Tibial nerve (tissue), 4 donors: ENCODE measurements at regions not wholly inside any gene's neighbourhood (a gene's known extent, or its start where the extent isn't known, plus 50 kb on each side); places are given as distances from the start of the nearest gene placed in this dataset.
"Not testable (repeated sequence)": the region's sequence is repeated elsewhere in the genome, so short reads cannot be mapped to it uniquely, and the experiment has no call there.

Experiments used
- DNase-seq, 2 donors: peaks; one replicate each; pipeline ENCODE4 v3.0.0-alpha.2; 2019; ENCODE audit warnings: low spot score in 2 of 2
- H3K27ac ChIP-seq, 4 donors: fragments of 200-600 bp; sonication (generic) in 3 of 4; one replicate each; pipeline ENCODE4 v1.5.1; 2017 to 2019; ENCODE audit warnings: mild to moderate bottlenecking in 1 of 4
- H3K27me3 ChIP-seq, 2 donors: fragments of 200-600 bp; sonication (generic) in 1 of 2; one replicate each; pipeline versions ENCODE4 v1.5.1 to v1.6.0; 2017 to 2019
- H3K36me3 ChIP-seq, 3 donors: fragments of 200-600 bp; sonication (generic); one replicate each; pipeline ENCODE4 v1.5.1; 2018 to 2019
- H3K4me1 ChIP-seq, 4 donors: fragments of 200-600 bp; sonication (generic) in 3 of 4; one replicate each; pipeline ENCODE4 v1.5.1; 2017 to 2019
- H3K4me3 ChIP-seq, 4 donors: fragments of 200-600 bp; sonication (generic) in 3 of 4; one replicate each; pipeline ENCODE4 v1.5.1; 2017 to 2019; ENCODE audit warnings: mild to moderate bottlenecking in 1 of 4, moderate library complexity in 1 of 4
- H3K9me3 ChIP-seq, 4 donors: fragments of 200-600 bp; sonication (generic) in 3 of 4; one replicate each; pipeline ENCODE4 v1.5.1; 2017 to 2019
- CTCF ChIP-seq, 5 experiments: fragments of 200-600 bp in 3 of 5; fragments of 450-650 bp in 2 of 5; sonication (generic) in 3 of 5; IDR thresholded peaks; one replicate each; pipeline ENCODE4 v1.5.1; 2016 to 2019; ENCODE audit warnings: antibody characterized with exemption in 5 of 5, mild to moderate bottlenecking in 3 of 5, moderate library complexity in 2 of 5
- EP300 ChIP-seq, 2 donors: sonication (generic); formaldehyde crosslinking; IDR thresholded peaks; one replicate each; pipeline ENCODE4 v1.6.1; 2017; ENCODE audit warnings: antibody characterized with exemption in 2 of 2, mild to moderate bottlenecking in 1 of 2
- POLR2A ChIP-seq, 2 donors: fragments of 450-650 bp; IDR thresholded peaks; one replicate each; pipeline ENCODE4 v1.6.1; 2017; ENCODE audit warnings: antibody characterized with exemption in 2 of 2, mild to moderate bottlenecking in 2 of 2, moderate library complexity in 2 of 2
- WGBS, 2 donors: methylation state at CpG; one replicate each; pipeline ENCODE4 v1.1.5; 2018; 5-methylcytosine and 5-hydroxymethylcytosine counted together

- TF ChIP-seq CTCF (IDR thresholded peaks at IDR 0.05) (peak in 1 of 5 experiments; percentile 17), EP300 (IDR thresholded peaks at IDR 0.05) (no peak), POLR2A (IDR thresholded peaks at IDR 0.05) (no peak)
- no peaks in the 10 kb centered on the region for H3K36me3 ChIP-seq
- WGBS, 2 donors: 57 to 60% methylated on average over 1 of the region's 1 CpG
- H3K4me1 ChIP-seq: no peaks in the 10 kb centered on the region
- H3K27ac ChIP-seq: no peak overlapping the region
- peaks cover 0 to 3% (median 0%) of the 10 kb centered on the region in 4 donors for H3K9me3 ChIP-seq
- H3K4me3 ChIP-seq: no peak overlapping the region
- DNase-seq: no peak
- H3K27me3 ChIP-seq: no peaks in the 10 kb centered on the region
Measured at GRCh38 chr5:32916648-32917047, 205.5 kb downstream of the NPR3 start.

GRCh38 chr5:32928761-32929160 lies 217.6 kb downstream of the NPR3 start:
- no peak for TF ChIP-seq EP300 (IDR thresholded peaks at IDR 0.05)
- H3K27ac ChIP-seq: no peak overlapping the region
- H3K27me3 ChIP-seq: no peaks in the 10 kb centered on the region
- H3K4me1 ChIP-seq: no peaks in the 10 kb centered on the region
- DNase-seq: no peak
- WGBS, 2 donors: 98 to 100% methylated on average over 2 of the region's 2 CpGs
- no peak overlapping the region for H3K4me3 ChIP-seq
- no peaks in the 10 kb centered on the region for H3K36me3 ChIP-seq
- no peaks in the 10 kb centered on the region for H3K9me3 ChIP-seq

GRCh38 chr5:32931438-32931837 lies 220.3 kb downstream of the NPR3 start:
- H3K9me3 ChIP-seq, H3K4me1 ChIP-seq, DNase-seq, H3K4me3 ChIP-seq, H3K27me3 ChIP-seq, H3K27ac ChIP-seq, H3K36me3 ChIP-seq: not testable (repeated sequence)
- 91 to 92% methylated on average over 1 of the region's 1 CpG for WGBS, 2 donors

DNA sequence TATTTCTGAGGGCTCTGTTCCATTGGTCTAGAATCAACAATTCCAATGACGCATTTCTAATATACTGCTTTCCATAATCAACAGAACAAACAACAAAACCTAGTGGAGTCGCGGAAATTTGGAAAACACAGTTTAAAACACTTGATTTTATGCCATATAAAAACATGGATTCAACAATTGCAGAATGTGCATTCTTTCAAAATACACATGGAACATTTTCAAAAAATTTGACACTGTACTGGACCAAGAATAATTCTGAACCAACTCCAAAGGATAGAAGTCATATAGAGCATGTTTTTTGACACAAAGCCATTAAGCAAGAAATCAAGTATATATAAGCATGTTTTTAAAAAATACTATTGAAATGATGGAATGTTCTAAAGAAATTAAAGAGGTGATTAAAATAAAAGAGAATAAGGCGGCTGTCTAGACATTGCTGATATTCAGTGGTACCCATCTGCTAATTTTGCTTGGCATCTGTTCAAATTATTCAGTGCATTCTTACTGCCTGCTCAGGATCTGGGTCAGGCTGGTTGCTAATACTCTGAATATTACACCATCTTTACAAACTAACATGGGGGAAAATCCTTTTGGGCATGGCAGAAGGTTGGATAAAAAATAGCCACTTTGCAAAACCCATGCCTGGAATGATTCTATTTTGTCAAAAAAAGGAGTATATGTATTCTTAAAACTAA lies 221.3 kb downstream of the NPR3 start:
- H3K36me3 ChIP-seq: no peaks in the 10 kb centered on the region

GRCh38 chr5:32933692-32934091 lies 222.6 kb downstream of the NPR3 start:
- 66 to 71% methylated on average over 8 of the region's 8 CpGs for WGBS, 2 donors
- DNase-seq: no peak

More for the DNA sequence above, 221.3 kb downstream of the NPR3 start:
- Histone ChIP-seq H3K4me1 (no peaks in the 10 kb centered on the region), H3K27me3 (no peaks in the 10 kb centered on the region), H3K9me3 (no peaks in the 10 kb centered on the region), H3K27ac (no peak overlapping the region), H3K4me3 (no peak overlapping the region)
- no peak for DNase-seq
- WGBS, 2 donors: 36 to 42% methylated on average over 4 of the region's 4 CpGs
- TF ChIP-seq EP300 (IDR thresholded peaks at IDR 0.05) (no peak), CTCF (IDR thresholded peaks at IDR 0.05) (no peak), POLR2A (IDR thresholded peaks at IDR 0.05) (no peak)

DNA sequence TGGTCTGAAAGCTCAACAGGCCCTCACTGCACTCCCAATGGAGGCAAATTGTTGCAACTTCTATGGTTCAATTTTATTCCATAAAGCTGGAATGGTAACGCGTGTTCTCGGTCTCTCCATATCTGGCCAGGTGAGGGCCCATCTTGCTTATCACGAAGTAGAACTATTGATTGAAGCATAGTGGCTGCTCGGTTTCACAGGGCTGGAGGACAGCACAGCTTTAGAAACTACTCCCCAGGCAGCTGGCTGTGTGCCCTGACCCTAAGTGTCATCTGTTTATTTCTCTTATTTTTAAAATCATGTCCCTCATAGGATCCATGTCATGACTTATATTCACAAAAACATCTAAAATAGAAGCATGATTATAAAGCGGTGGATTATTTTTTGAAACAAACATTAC lies 223.4 kb downstream of the NPR3 start:
- Histone ChIP-seq H3K27ac (no peak overlapping the region), H3K4me1 (no peaks in the 10 kb centered on the region), H3K36me3 (no peaks in the 10 kb centered on the region), H3K9me3 (no peaks in the 10 kb centered on the region), H3K4me3 (no peak overlapping the region), H3K27me3 (no peaks in the 10 kb centered on the region)
- TF ChIP-seq POLR2A (IDR thresholded peaks at IDR 0.05) (no peak), CTCF (IDR thresholded peaks at IDR 0.05) (no peak)
- WGBS, 2 donors: 87 to 92% methylated on average over 6 of the region's 6 CpGs
- no peak for DNase-seq

More at GRCh38 chr5:32933692-32934091, 222.6 kb downstream of the NPR3 start:
- Histone ChIP-seq H3K4me1 (no peaks in the 10 kb centered on the region), H3K27me3 (no peaks in the 10 kb centered on the region), H3K4me3 (no peak overlapping the region), H3K36me3 (no peaks in the 10 kb centered on the region), H3K9me3 (no peaks in the 10 kb centered on the region), H3K27ac (no peak overlapping the region)
- TF ChIP-seq CTCF (IDR thresholded peaks at IDR 0.05) (no peak), POLR2A (IDR thresholded peaks at IDR 0.05) (no peak), EP300 (IDR thresholded peaks at IDR 0.05) (no peak)
